ENCODE measurements at regions not wholly inside any gene's neighbourhood (a gene's known extent, or its start where the extent isn't known, plus 50 kb on each side); places are given as distances from the start of the nearest gene placed in this dataset.
"Not testable (repeated sequence)": the region's sequence is repeated elsewhere in the genome, so short reads cannot be mapped to it uniquely, and the experiment has no call there.

DNA sequence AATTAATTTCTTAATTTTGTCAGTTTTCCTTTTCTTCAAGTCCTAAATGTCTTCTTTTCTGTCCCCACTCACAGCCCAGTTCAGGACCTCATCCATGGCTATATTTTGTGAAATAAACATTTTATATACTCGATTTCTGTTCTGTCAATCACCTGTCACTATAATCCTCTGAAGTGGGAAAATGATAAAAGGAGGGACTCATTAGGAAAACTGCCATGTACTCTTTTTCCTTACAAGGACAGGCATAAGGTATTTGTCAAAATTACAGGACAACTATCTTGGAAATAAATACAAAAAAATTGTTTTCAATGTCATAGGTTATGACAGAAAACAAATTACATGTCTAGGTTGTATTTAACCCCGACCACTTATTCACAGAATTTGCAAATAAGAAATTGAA is 240.1 kb upstream of the CBLB start:
- H3K4me3 ChIP-seq (ENCODE audit: low read depth, low read length), result no peak overlapping the region
- TF ChIP-seq CTCF (IDR thresholded peaks at IDR 0.05; ENCODE audit: insufficient read depth, low read length), result no peak
- no peak for DNase-seq (ENCODE audit: low read depth)

DNA sequence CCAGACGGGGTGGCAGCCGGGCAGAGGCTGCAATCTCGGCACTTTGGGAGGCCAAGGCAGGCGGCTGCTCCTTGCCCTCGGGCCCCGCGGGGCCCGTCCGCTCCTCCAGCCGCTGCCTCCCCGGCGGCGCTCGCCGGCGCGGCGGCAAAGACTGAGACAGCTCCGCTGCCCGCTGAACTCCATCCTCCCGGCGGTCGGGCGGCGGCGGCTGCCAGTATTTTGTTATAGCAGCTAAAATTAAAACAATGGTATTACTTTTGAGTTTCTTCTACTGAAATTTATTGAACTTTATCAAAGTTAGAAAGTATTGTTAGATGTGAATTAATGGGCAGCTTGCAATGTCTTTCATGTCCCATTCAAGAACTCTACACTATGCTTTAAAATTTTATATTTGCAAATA is 243.7 kb upstream of the CBLB start:
- not testable (repeated sequence) for DNase-seq (ENCODE audit: low read depth); H3K4me3 ChIP-seq (ENCODE audit: low read depth, low read length)

DNA sequence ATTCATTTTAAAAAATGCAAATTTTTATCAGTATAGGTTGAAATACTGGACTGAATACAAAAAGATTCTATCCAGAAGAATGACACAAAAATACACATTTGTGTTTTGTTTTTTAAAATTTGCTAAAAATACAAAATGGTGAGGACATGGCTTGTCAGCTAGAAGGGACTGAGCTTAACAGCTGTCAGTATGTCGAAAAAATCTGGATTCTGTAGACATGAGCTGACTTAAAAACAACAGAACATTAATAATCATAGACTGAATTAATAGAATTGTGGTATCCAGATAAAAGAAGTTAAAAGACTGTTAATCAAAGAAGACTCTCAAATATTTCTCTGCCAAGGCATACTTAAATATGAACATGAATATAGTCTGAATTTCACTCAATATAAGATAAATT is 244.9 kb upstream of the CBLB start:
- DNase-seq (ENCODE audit: low read depth), result no peak
- H3K4me3 ChIP-seq (ENCODE audit: low read depth, low read length), result no peak overlapping the region
- TF ChIP-seq CTCF (IDR thresholded peaks at IDR 0.05; ENCODE audit: insufficient read depth, low read length), result no peak

GRCh38 chr3:106114220-106114619 is 245.4 kb upstream of the CBLB start:
- no peak for TF ChIP-seq CTCF (IDR thresholded peaks at IDR 0.05; ENCODE audit: insufficient read depth, low read length)

GRCh38 chr3:106114848-106115247 is 246.0 kb upstream of the CBLB start:
- no peak overlapping the region for H3K4me3 ChIP-seq (ENCODE audit: low read depth, low read length)
- peak; percentile 71 for DNase-seq (ENCODE audit: low read depth)
- no peak for TF ChIP-seq CTCF (IDR thresholded peaks at IDR 0.05; ENCODE audit: insufficient read depth, low read length)

More at GRCh38 chr3:106114220-106114619, 245.4 kb upstream of the CBLB start:
- no peak overlapping the region for H3K4me3 ChIP-seq (ENCODE audit: low read depth, low read length)
- DNase-seq (ENCODE audit: low read depth), result peak; percentile 61

- DNase-seq (ENCODE audit: low read depth), result no peak
- H3K4me3 ChIP-seq (ENCODE audit: low read depth, low read length), result no peak overlapping the region
- TF ChIP-seq CTCF (IDR thresholded peaks at IDR 0.05; ENCODE audit: insufficient read depth, low read length), result no peak
These were observed 246.7 kb upstream of the CBLB start for GRCh38 chr3:106115557-106115956.

GRCh38 chr3:106116733-106117489 is 248.1 kb upstream of the CBLB start:
- no peak for DNase-seq (ENCODE audit: low read depth)
- no peak overlapping the region for H3K4me3 ChIP-seq (ENCODE audit: low read depth, low read length)
- no peak for TF ChIP-seq CTCF (IDR thresholded peaks at IDR 0.05; ENCODE audit: insufficient read depth, low read length)
